H54 (cell line): ENCODE measurements at regions not wholly inside any gene's neighbourhood (a gene's known extent, or its start where the extent isn't known, plus 50 kb on each side); places are given as distances from the start of the nearest gene placed in this dataset.

Experiments used
- DNase-seq: peaks from one replicate; pipeline ENCODE4 v3.0.0; 2011; ENCODE audit warnings: low spot score, mixed read lengths; ENCODE audit not compliant: insufficient read length
- FAIRE-seq: peaks from 3 replicates; lab custom pipeline; 2011; peaks lifted over from hg19 to GRCh38; lab: Jason Lieb, UNC
- POLR2A ChIP-seq: IDR thresholded peaks from 2 replicates; pipeline ENCODE4 v1.6.1; 2011; ENCODE audit warnings: low read depth, mild to moderate bottlenecking, low read length

DNA sequence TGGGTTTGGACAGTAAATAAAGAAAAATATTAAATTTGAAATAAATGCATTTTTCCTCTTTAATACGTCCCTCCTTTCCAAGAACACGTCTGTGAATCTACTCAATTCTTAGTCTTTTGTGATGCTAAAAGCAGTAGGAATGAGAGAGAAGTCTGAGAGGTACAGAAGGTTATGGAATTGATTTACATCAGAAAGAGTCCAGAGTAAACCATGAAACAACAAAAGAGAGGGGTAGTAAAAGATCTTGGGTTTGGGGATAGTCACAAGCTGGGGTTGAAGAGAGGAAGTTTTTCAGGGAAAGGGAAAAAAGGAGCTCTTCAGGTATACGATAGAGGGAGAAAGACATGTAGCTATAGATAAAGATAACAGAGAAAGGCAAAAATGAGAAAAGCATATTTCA lies 215.4 kb downstream of the RAB28 start:
- FAIRE-seq (no peak), DNase-seq (no peak)
- TF ChIP-seq POLR2A, result no peak

DNA sequence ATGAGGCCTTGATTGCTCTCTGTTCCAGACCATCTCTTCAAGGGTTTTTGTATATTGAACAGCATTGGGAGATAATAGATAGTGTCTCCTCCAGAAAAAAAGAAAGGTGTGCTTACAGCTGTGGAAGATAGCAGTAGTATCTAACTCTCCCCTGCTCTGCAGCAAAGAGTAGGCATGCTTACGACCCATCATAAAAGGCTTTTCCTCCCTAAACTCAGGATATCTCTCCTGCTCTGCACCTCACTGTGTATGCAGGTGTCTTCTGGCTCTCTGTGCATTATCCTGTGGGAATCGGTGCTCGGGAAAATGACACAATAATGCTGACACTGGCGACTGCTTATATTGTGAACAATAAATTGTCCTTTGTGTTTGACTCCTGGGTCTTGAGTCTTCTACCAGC lies 216.0 kb downstream of the RAB28 start:
- DNase-seq, result no peak
- no peak for TF ChIP-seq POLR2A
- no peak for FAIRE-seq

DNA sequence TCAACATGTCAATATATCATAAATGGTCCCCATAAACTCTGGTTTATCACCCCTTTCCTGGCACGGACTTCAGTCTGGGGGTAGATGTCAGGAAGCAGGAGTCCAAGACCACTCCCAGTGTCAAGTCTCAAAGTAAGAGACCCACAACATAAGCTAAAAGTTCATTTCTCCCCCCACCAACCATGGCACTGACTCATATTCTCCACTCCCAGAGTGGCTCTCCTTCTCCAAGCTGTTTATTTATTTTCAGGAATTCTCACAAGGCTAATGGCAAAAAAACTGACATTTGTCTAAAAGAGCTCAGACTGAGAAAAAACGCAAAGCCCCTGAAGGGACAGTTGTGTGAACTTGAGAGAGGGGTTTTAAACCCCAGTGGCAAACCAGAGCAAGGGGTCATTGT lies 217.0 kb downstream of the RAB28 start:
- TF ChIP-seq POLR2A, result no peak
- DNase-seq (no peak), FAIRE-seq (no peak)

DNA sequence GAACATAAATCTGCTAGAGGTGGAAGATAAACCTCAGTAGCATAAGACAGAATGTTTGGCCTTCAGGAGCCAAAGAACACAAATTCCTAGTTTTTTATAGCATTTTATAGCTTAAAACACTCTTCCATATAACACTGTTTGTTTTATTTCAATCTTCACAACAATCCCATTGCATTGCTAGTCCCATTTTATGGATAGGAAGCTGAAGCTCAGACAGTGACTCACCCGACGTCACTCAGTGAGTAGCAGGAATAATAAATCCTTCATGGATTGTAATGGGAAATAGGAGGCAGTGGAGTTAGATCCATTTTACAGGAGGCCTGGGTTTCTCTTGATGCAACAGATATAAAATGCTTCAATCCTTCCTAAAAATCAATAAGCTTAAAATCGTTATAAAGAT lies 217.5 kb downstream of the RAB28 start:
- DNase-seq, result no peak
- no peak for TF ChIP-seq POLR2A
- FAIRE-seq, result no peak

DNA sequence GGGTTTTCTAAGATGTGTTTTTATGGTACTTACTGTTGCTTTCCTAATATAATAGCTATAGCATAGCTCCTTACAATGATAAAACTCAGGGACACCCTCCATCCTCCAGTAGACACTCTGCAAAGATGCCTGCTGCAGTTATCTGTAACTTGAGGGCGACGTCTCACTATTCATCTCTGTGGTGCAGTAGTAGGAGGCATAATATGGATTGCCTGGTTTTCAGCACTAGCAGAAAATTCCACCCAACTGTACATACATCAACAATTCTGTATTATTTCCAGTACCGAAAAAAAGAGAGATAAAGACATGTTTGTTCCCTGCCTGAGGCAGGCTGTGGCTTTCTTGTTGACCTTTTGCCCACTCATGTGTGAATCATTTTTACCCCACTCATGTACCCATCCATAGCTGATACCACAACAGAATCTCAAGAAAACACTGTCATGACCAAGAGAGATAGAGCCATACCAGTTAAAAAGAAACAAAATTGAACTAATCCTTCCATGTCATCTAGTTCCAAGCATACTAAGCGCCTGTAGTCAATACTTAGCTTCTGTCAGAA lies 220.1 kb downstream of the RAB28 start:
- TF ChIP-seq POLR2A, result no peak
- FAIRE-seq, result no peak

DNA sequence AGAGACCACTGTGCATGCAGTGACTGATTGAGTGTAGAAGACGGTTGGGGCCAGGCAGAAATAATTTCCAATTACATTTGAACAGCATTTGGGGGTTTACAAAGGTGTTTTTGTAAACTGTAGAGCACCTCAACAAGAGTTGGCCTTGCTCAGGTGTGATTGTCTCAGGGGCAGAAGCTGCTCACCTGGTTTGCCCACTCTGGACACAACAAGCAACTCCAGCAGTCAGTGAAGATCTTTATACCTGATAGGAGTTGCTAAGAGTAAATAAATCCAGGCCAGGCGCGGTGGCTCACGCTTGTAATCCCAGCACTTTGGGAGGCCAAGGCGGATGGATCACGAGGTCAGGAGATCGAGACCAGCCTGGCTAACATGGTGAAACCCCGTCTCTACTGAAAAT lies 221.3 kb downstream of the RAB28 start:
- no peak for TF ChIP-seq POLR2A
- no peak for FAIRE-seq

More for the DNA sequence above, 220.1 kb downstream of the RAB28 start:
- no peak for DNase-seq

DNA sequence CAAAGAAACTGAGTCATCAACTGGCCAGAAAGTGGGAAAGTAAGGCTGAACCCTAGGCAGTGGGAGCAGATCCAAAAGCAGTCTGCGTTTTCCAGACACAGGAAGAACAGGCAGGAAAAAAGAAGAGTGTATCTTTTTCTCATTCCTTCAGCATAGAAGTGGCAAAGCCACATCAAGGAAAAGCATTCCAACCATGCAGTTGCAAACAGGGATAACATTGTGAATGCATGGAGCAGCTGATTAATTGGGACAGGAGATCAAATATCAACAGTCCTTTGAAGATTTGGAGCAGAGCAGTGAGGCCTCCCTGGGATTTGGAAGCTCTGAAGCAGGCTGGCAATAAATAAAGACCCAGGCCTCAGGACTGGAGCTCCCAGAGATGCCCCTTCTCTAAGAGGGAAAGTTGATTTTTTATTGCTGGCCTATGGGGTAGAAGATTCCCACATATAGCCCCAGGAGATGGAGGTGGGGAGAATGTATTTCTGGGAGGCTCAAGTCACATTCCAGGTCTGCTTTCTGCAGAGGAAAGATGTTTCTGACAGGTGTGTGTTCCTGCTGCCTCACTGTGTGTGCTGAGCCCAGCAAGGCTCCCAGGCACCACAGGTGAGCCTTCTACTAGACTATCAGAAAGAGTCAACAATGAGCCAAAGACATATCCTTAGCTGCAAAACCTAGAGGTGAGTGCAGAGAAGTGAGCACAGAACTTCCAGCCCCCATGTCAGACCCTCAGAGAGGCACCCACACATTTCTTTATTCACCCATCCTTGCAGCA lies 222.5 kb downstream of the RAB28 start:
- FAIRE-seq, result no peak
- DNase-seq, result no peak
- no peak for TF ChIP-seq POLR2A

More for the DNA sequence above, 221.3 kb downstream of the RAB28 start:
- DNase-seq, result no peak

DNA sequence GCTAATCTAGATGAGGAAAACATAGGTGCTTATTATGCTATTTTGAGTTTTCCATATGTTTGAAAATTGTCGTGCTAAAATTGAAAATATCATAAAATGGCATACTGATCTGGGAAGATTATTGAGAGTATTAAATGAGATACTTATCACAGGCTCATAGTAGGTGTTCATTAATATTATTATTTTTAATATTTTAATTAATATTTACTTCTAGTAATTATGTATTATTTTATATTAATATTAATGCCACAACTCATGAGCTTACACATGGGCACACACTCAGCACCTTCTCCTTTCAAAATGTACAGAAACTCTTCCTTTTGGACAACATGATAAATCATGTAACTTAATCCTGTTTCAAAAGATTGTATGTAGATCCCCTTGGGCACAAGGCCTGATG lies 223.6 kb downstream of the RAB28 start:
- no peak for DNase-seq

DNA sequence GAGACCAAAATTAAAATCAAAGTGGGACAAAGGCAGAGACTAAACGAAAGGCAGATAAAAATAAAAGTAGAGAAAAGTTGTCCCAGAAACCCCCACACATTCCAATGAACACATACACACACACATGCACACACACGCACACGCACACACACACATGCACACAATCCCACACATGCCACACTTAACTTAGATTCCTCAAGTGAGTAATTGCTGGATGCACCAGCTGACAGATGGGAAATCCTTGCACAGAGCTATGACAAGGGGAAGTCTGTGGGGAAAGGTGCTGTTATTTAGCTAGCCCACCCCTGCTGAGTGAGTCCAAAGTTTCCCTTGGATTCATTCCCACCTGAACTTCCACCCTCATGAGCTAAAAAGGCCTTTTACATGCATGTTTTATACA lies 233.9 kb downstream of the RAB28 start:
- DNase-seq (no peak), FAIRE-seq (no peak)
- TF ChIP-seq POLR2A, result no peak

More for the DNA sequence above, 223.6 kb downstream of the RAB28 start:
- no peak for TF ChIP-seq POLR2A
- FAIRE-seq, result no peak

DNA sequence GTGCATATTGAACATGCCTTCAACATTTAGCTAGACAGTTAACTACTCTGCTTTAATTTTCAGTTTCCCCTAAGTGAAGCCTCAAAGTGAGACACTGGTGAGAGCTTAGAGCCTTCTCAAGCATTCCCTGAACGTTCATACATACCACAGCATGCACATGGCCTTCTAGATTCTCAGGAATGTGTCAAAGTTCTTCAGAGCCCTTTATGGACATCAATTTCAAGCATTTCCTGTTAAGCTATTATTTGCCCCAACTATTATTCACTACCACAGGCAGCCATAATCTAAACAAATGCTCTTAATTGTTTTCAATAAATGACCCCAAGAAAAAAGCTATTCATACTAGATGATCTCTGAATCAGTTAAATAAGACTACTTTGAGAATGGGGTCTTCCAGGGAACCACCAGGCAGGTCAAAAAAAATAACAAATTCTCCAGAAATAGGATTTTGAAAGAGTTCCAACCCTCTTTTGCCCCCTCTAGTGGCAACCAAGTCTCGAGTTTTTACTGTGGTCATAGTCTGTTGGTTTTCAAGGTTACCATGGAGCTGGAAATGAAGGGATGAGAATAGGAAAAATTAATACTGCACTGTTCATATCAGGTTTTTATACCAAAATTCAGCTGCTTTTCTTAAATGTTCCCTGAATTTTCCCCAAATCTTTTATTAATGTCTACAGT lies 235.4 kb downstream of the RAB28 start:
- FAIRE-seq (no peak), DNase-seq (no peak)
- TF ChIP-seq POLR2A, result no peak

DNA sequence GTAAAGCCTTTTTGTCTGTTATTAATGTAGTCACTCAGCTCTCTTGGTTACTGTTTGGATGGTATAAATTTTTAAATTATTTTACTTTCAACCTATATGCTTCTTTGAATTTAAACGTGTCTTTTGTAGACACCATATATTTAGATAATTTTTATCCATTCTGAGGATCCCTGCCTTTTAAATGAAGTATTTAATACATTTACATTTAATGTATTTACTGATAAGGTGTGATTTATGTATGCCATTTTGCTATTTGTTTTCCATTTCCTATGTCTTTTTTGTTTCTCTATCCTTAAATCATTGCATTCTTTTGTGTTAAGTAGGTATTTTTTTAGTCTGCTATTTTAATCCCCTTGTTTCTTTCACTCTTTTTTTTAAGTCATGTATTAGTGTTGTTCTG lies 238.0 kb downstream of the RAB28 start:
- DNase-seq, result no peak
- TF ChIP-seq POLR2A, result no peak
- no peak for FAIRE-seq

DNA sequence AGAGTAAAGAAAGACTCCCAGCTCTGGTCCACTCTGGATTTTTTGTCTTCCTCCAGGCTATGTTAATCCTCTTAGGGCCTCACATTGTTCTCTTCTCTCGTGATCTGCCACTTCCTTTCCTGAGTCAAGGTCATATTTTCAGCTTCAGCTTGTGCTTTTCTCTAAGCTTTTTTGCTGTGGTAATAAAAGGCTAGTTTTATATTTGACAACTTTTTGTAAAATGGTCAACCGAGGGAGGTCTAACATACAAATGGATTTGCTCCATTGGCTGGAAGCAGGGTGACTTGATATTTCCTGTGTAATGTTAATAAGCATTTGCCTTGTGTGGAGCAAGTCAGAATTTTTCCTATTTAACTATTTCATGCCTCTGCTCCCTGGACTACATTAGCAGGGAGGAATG lies 239.7 kb downstream of the RAB28 start:
- no peak for TF ChIP-seq POLR2A
- no peak for FAIRE-seq
- no peak for DNase-seq

DNA sequence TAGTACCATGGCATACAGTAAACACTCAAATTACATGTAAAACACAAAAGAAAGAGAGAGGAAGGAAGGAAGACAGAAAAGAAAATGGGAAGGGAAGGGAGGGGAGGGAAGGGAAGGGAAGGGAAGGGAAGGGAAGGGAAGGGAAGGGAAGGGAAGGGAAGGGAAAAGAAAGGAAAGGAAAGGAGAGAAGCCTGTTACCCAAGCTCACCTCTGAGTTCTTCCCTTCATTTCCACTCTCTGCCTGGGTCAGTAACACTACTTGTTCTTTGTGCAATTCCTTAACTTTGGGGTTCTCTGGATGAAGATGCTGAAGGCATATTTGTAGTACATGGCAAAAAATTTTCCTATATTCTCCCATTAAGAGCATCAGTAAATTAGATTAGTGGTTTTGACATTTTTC lies 241.0 kb downstream of the RAB28 start:
- TF ChIP-seq POLR2A, result no peak
- no peak for DNase-seq
- no peak for FAIRE-seq

DNA sequence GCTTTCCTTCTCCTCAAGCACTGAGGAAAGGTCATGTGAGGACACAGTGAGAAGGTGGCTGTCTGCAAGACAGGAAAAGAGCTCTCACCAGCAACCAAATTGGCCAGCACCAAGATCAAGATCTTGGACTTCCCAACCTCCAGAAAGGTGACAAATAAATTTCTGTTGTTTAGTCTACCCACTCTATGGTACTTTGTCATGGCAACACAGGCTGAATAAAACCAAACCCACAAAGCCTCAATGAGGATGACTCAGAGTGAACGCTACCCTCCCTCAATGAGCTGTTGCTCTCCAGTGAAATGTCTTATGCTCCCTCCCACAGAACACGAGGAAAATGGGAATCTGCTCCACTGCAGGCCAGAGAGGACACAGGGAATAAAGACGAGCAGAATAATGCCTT lies 244.1 kb downstream of the RAB28 start:
- TF ChIP-seq POLR2A, result no peak
- peak; percentile 24 for DNase-seq
- FAIRE-seq, result no peak
